Duodenal mucosa (tissue), 2 donors: ENCODE measurements at regions not wholly inside any gene's neighbourhood (a gene's known extent, or its start where the extent isn't known, plus 50 kb on each side); places are given as distances from the start of the nearest gene placed in this dataset.

ENCODE experiments used
- H3K27ac ChIP-seq: one replicate; pipeline ENCODE4 v1.7.0; 2013; ENCODE audit warnings: low read depth, low read length
- H3K27me3 ChIP-seq, 2 donors: one replicate each; pipeline ENCODE4 v1.7.0; 2013; ENCODE audit warnings: low read length in 2 of 2, control low read depth in 1 of 2; ENCODE audit not compliant: insufficient read depth in 2 of 2, control insufficient read depth in 1 of 2
- H3K36me3 ChIP-seq, 2 donors: one replicate each; pipeline ENCODE4 v1.7.0; 2013; ENCODE audit warnings: low read length in 2 of 2, control low read depth in 1 of 2; ENCODE audit not compliant: insufficient read depth in 2 of 2, control insufficient read depth in 1 of 2
- H3K4me1 ChIP-seq, 2 donors: one replicate each; pipeline ENCODE4 v1.7.0; 2013; ENCODE audit warnings: low read length in 2 of 2, control low read depth in 1 of 2; ENCODE audit not compliant: insufficient read depth in 2 of 2, control insufficient read depth in 1 of 2
- H3K4me3 ChIP-seq, 2 donors: one replicate each; pipeline ENCODE4 v1.7.0; 2013; ENCODE audit warnings: low read length in 2 of 2, low read depth in 1 of 2
- H3K9ac ChIP-seq, 2 donors: one replicate each; pipeline ENCODE4 v1.7.0; 2013; ENCODE audit warnings: low read length in 2 of 2, low read depth in 1 of 2
- H3K9me3 ChIP-seq, 2 donors: one replicate each; pipeline ENCODE4 v1.7.0; 2013; ENCODE audit warnings: low read length in 2 of 2, control low read depth in 1 of 2; ENCODE audit not compliant: control insufficient read depth in 1 of 2

DNA sequence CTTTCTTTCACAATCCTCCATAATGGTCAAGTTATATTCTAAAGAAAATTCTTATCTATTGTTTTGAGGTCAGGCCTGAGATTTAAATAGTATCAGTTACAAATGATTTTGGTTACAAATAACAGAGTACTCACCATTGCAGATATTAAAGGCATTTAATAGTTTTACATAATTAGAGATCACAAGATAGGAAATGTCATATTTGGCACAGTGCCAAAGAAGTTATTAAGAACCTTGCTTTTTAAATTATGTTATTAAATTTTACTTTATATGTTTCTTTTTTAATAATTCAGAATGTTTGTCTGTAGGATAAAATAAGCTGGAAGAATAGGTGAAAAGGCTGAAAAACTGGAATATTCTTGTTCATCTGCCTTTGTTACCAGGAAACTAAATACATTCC is 1174.7 kb downstream of the PCDH18 start:
- H3K27ac ChIP-seq, result no peak overlapping the region
- no peak overlapping the region for H3K4me3 ChIP-seq
- H3K27me3 ChIP-seq, result no peaks in the 10 kb centered on the region
- H3K36me3 ChIP-seq, result no peaks in the 10 kb centered on the region
- H3K9ac ChIP-seq, result no peak overlapping the region
- H3K4me1 ChIP-seq, result no peaks in the 10 kb centered on the region
- no peaks in the 10 kb centered on the region for H3K9me3 ChIP-seq

DNA sequence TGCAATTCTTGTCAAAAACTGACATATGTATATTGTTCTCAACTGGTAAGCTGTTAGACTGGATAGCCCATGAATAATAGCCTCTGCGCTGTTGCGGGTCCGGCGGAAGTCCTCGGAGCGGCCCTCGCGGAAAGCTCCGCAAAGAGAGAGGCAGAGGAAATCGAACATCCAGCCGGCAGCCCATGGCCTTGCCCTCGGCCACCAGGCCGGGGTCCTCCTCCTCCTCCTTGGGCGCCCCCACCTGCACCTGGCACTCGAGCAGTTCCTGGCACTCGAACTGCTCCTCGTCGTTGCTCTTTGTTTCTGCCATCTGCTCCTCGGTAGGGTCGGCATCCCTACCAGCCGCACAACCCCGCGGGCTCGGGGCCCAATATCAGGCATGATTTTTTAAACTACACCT is 1176.3 kb downstream of the PCDH18 start:
- no peaks in the 10 kb centered on the region for H3K27me3 ChIP-seq
- no peaks in the 10 kb centered on the region for H3K36me3 ChIP-seq
- H3K4me3 ChIP-seq, result no peak overlapping the region
- H3K27ac ChIP-seq, result no peak overlapping the region
- H3K4me1 ChIP-seq, result no peaks in the 10 kb centered on the region
- no peaks in the 10 kb centered on the region for H3K9me3 ChIP-seq
- no peak overlapping the region for H3K9ac ChIP-seq

DNA sequence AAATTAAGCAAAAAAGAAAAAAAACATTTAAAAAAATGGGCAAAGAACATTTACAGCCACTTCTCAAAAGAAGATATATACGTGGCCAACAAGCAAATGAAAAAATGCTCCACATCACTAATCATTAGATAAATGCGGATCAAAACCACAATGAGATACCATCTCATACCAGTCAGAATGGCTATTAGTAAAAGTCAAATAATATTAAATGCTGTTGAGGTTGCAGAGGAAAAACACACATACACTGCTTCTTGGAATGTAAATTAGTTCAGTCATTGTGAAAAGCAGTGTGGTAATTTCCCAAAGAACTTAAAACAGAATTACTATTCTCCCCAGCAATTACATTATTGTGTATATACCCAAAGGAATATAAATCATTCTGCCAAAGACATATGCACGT is 1189.0 kb downstream of the PCDH18 start:
- H3K4me3 ChIP-seq, result no peak overlapping the region
- H3K9ac ChIP-seq, result no peak overlapping the region
- H3K9me3 ChIP-seq, result no peaks in the 10 kb centered on the region
- no peaks in the 10 kb centered on the region for H3K36me3 ChIP-seq
- no peaks in the 10 kb centered on the region for H3K4me1 ChIP-seq
- H3K27me3 ChIP-seq, result no peaks in the 10 kb centered on the region
- no peak overlapping the region for H3K27ac ChIP-seq

DNA sequence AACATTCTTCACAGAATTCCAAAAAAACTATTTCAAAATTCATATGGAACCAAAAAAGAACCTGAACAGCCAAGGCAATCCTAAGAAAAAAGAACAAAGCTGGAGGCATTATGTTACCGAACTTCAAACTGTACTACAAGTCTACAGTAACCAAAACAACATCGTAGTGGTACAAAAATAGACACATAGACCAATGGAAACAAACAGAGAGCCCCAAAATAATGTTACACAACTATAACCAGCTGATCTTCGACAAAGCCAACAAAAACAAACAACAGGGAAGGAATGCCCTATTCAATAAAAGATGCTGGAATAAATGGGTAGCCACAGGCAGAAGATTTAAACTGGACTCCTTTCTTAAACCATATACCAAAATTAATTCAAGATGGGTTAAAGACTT is 1189.6 kb downstream of the PCDH18 start:
- no peaks in the 10 kb centered on the region for H3K36me3 ChIP-seq
- H3K4me1 ChIP-seq, result no peaks in the 10 kb centered on the region
- H3K9ac ChIP-seq, result no peak overlapping the region
- H3K27ac ChIP-seq, result no peak overlapping the region
- H3K27me3 ChIP-seq, result no peaks in the 10 kb centered on the region
- no peak overlapping the region for H3K4me3 ChIP-seq
- H3K9me3 ChIP-seq, result peaks cover 0 to 6% of the 10 kb centered on the region in 2 donors

DNA sequence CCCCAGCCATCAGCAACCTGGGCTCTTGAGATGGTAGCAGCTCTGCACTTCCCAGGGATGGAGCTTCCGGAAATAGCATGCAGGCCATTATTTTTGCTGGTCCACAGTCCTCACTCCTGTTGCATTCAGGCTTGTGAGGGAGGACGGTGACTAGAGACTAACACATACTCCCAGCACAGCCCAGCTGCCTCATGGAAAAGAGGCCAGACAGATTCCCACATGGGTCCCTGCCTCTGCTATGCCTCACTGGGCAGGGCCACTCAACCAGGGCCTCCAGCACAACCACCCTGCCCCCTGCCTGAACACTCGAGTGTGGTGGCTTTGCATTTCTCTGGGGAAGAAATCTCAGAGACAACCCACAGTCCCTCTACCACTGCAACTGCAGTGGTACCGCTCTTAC is 1195.1 kb downstream of the PCDH18 start:
- Histone ChIP-seq H3K4me1 (no peaks in the 10 kb centered on the region), H3K27me3 (no peaks in the 10 kb centered on the region), H3K4me3 (no peak overlapping the region), H3K27ac (no peak overlapping the region), H3K9ac (no peak overlapping the region), H3K9me3 (peaks cover 0 to 8% of the 10 kb centered on the region in 2 donors), H3K36me3 (no peaks in the 10 kb centered on the region)

DNA sequence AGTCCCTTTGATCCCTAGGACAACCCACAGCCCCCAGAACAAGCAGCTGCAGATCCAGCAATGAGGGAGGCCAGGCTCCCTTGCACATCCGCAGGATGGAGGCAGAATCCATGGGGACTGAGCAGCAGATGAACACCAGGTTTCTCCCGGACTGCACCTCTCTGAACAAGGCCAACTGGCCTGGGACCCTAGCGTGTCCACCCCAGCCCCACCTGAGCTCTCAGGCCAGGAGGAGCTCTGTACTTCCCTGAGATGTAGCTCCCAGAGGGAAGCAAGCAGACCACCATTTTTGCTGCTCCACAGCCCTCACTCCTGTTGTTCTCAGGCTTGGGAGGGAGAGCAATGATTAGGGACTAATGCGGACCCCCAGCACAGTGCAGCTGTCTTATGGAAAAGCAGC is 1195.8 kb downstream of the PCDH18 start:
- H3K27me3 ChIP-seq, result no peaks in the 10 kb centered on the region
- no peak overlapping the region for H3K4me3 ChIP-seq
- no peaks in the 10 kb centered on the region for H3K4me1 ChIP-seq
- H3K9ac ChIP-seq, result no peak overlapping the region
- H3K27ac ChIP-seq, result no peak overlapping the region
- H3K9me3 ChIP-seq, result peaks cover 0 to 8% of the 10 kb centered on the region in 2 donors
- no peaks in the 10 kb centered on the region for H3K36me3 ChIP-seq

DNA sequence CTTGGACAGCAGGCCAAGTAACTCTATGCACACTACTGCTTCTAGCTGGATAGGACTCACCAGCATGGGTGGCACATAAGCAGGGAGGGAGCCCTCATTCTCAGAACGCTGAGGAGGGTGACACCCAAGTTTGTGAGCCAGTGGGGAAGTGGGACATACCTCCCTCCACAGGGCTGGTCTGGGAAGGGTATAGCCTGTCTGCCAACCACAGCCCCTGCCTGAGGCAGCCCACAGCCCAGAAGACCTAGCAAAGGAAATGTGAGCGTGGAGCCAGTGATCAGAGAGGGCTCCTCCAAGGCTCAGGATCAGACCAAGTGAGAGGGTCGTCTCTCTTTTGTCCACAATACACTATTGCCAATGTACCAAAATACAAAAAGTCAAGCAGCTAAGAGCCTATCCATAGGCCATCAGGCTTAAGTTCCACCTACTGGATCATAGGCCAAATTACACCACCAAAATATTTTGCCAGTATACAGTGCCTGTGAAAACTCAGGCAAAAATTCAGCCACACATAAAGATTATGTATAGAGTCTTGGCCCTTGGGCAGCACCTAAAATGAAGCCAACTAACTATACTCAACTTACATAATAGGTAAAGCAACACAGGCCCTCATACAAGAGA is 1203.1 kb downstream of the PCDH18 start:
- Histone ChIP-seq H3K9ac (no peak overlapping the region), H3K4me3 (no peak overlapping the region), H3K27ac (no peak overlapping the region), H3K4me1 (no peaks in the 10 kb centered on the region), H3K27me3 (no peaks in the 10 kb centered on the region), H3K36me3 (no peaks in the 10 kb centered on the region), H3K9me3 (peaks cover 4 to 10% of the 10 kb centered on the region in 2 donors)

DNA sequence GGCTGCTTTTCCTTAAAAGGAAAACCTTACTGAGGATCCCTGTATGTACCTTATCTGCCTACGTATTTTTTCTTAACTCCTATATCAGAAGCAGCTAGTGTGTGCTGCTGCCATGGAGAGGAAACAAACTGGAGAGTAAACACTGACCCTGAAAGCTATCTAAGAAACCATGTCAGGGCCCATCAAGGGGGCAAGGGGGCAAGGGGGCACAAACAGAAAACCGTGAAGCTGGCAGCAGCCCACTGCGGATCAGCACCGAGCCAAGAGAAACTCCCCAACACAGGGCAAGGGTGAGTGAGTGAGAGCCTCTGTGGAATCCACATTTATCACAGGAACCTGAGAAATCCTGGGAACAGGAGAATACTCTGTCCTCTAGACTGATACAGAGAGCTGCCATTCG is 1204.2 kb downstream of the PCDH18 start:
- no peak overlapping the region for H3K4me3 ChIP-seq
- H3K9me3 ChIP-seq, result peaks cover 4 to 10% of the 10 kb centered on the region in 2 donors
- H3K36me3 ChIP-seq, result no peaks in the 10 kb centered on the region
- H3K27ac ChIP-seq, result no peak overlapping the region
- H3K9ac ChIP-seq, result no peak overlapping the region
- H3K27me3 ChIP-seq, result no peaks in the 10 kb centered on the region
- H3K4me1 ChIP-seq, result no peaks in the 10 kb centered on the region

DNA sequence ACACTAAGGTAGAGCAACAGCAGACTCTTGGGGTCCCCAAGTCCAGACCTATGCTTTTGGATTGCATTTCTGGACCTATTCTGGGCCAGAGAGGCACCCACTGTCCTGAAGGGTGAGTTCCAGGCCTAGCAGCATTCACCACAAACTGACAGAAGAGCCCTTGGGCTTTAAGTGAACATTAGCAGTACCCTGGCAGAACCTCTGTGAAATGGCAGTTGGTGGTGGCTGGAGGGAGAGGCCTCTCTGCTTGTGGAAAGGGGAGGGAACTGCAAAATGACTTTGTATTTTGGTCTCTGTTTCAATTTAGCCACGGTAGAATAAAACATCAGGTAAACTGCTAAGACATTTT is 1211.9 kb downstream of the PCDH18 start:
- H3K36me3 ChIP-seq, result no peaks in the 10 kb centered on the region
- H3K9me3 ChIP-seq, result peaks cover 0 to 4% of the 10 kb centered on the region in 2 donors
- H3K9ac ChIP-seq, result no peak overlapping the region
- H3K4me1 ChIP-seq, result no peaks in the 10 kb centered on the region
- H3K27ac ChIP-seq, result no peak overlapping the region
- H3K4me3 ChIP-seq, result no peak overlapping the region
- H3K27me3 ChIP-seq, result no peaks in the 10 kb centered on the region

DNA sequence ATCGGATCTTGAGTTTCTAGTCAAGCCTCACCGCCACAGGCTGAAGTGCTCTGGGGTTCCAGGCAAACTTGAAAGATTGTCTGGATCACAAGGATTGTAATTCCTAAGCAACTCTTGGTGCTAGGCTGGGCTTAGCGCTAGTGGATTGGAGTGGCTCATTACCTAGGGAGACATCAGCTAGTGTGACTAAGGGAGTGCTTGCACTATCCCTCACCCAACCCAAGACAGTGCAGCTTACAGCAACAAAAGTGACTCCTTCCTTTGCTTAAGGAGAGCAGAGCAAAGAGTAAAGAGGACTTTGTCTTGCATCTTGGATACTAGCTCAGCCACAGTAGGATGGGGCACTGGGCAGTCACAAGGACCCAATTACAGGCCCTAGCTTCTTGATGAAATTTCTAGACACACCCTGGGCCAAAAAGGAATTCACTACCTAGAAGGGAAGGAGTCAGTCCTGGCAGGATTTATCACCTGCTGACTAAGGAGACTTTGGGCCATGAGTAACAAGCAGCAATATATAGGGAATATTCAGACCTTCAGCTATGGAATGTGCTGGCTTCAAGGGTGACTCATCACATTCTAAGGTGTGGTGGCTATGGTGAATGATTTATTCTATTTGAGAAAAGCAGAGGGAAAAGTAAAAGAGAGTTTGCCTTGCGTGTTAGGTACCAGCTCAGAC is 1212.4 kb downstream of the PCDH18 start:
- Histone ChIP-seq H3K9me3 (peaks cover 0 to 4% of the 10 kb centered on the region in 2 donors), H3K4me1 (no peaks in the 10 kb centered on the region), H3K36me3 (no peaks in the 10 kb centered on the region), H3K27me3 (no peaks in the 10 kb centered on the region), H3K27ac (no peak overlapping the region), H3K4me3 (no peak overlapping the region), H3K9ac (no peak overlapping the region)
